ENCODE measurements at regions not wholly inside any gene's neighbourhood (a gene's known extent, or its start where the extent isn't known, plus 50 kb on each side); places are given as distances from the start of the nearest gene placed in this dataset.

DNA sequence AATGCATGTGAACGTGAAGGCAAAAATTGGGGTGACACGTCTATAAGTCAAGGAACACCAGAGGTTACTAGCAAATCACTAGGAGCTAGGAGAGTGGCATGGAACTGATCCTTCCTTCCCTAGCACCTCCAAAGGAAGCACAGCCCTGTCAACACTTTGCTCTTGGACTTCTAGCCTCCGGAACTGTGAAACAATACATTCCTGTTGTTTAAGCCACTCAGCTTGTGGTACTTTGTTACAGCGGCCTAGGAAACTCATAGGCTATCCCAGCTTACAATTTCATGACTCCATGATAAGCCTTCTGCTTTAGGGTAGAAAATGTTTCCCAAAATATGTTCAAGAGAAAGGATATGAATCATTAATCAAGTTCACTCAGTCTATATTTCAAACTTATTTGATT is 798.1 kb downstream of the DCDC2C start:
- TF ChIP-seq POLR2A (IDR thresholded peaks at IDR 0.05; ENCODE audit: low read length) (no peak), GATA1 (IDR thresholded peaks at IDR 0.05; ENCODE audit: low read depth, low read length) (no peak)
